Astrocyte (in vitro differentiated cells and primary cell): ENCODE measurements at regions not wholly inside any gene's neighbourhood (a gene's known extent, or its start where the extent isn't known, plus 50 kb on each side); places are given as distances from the start of the nearest gene placed in this dataset. TPM values are rescaled to one million over a fixed set of nuclear protein-coding genes. Genes with fewer than 3 reads are reported as not detected.
"Not testable (repeated sequence)": the region's sequence is repeated elsewhere in the genome, so short reads cannot be mapped to it uniquely, and the experiment has no call there.

ENCODE experiments used
- DNase-seq: peaks from one replicate; pipeline ENCODE4 v3.0.0-alpha.2; 2010; ENCODE audit warnings: low read depth
- FAIRE-seq: peaks from 2 replicates; lab custom pipeline; 2011; peaks lifted over from hg19 to GRCh38; lab: Jason Lieb, UNC
- H2AFZ ChIP-seq: 2 replicates; pipeline ENCODE4 v1.6.0; 2012; ENCODE audit warnings: low read depth, low read length, inconsistent platforms
- H3K27ac ChIP-seq: 2 replicates; pipeline ENCODE4 v1.5.1; 2011; ENCODE audit warnings: low read depth, low read length, inconsistent platforms
- H3K27me3 ChIP-seq: 2 replicates; pipeline ENCODE4 v1.6.0; 2011; ENCODE audit warnings: low read length, inconsistent platforms; ENCODE audit not compliant: insufficient read depth
- H3K36me3 ChIP-seq: 2 replicates; pipeline ENCODE4 v1.5.1; 2011; ENCODE audit warnings: low read length, inconsistent platforms; ENCODE audit not compliant: insufficient read depth
- H3K4me1 ChIP-seq: 2 replicates; pipeline ENCODE4 v1.5.1; 2011; ENCODE audit warnings: low read length, inconsistent platforms; ENCODE audit not compliant: insufficient read depth
- H3K4me2 ChIP-seq: 2 replicates; pipeline ENCODE4 v1.6.0; 2012; ENCODE audit warnings: low read length, inconsistent platforms
- H3K4me3 ChIP-seq: 2 replicates; pipeline ENCODE4 v1.5.1; 2011; ENCODE audit warnings: low read depth, mild to moderate bottlenecking, low read length, inconsistent platforms; ENCODE audit not compliant: insufficient read depth
- H3K79me2 ChIP-seq: 2 replicates; pipeline ENCODE4 v1.6.0; 2012; ENCODE audit warnings: mild to moderate bottlenecking, low read length, inconsistent platforms; ENCODE audit not compliant: insufficient read depth
- H3K9ac ChIP-seq: 2 replicates; pipeline ENCODE4 v1.6.0; 2012; ENCODE audit warnings: mild to moderate bottlenecking, low read length, inconsistent platforms
- H3K9me3 ChIP-seq: 2 replicates; pipeline ENCODE4 v1.5.1; 2012; ENCODE audit warnings: low read depth, mild to moderate bottlenecking, low read length, inconsistent platforms; ENCODE audit not compliant: insufficient read depth
- H4K20me1 ChIP-seq: 2 replicates; pipeline ENCODE4 v1.6.0; 2012; ENCODE audit warnings: low read length, inconsistent platforms; ENCODE audit not compliant: insufficient read depth
- H3K27ac Mint-ChIP-seq: one replicate; pipeline ENCODE4 v1.8.0; 2021; ENCODE audit warnings: mild to moderate bottlenecking, mixed read lengths; ENCODE audit not compliant: unreplicated experiment
- H3K27me3 Mint-ChIP-seq: one replicate; pipeline ENCODE4 v1.8.0; 2021; ENCODE audit warnings: low read depth, mixed read lengths; ENCODE audit not compliant: unreplicated experiment
- H3K36me3 Mint-ChIP-seq: one replicate; pipeline ENCODE4 v1.8.0; 2021; ENCODE audit warnings: low read depth, mixed read lengths; ENCODE audit not compliant: unreplicated experiment
- H3K4me1 Mint-ChIP-seq: one replicate; pipeline ENCODE4 v1.8.0; 2021; ENCODE audit warnings: low read depth, mixed read lengths; ENCODE audit not compliant: unreplicated experiment
- H3K4me3 Mint-ChIP-seq: one replicate; pipeline ENCODE4 v1.8.0; 2021; ENCODE audit warnings: mild to moderate bottlenecking, moderate library complexity, mixed read lengths; ENCODE audit not compliant: unreplicated experiment
- H3K9me3 Mint-ChIP-seq: one replicate; pipeline ENCODE4 v1.8.0; 2021; ENCODE audit warnings: mild to moderate bottlenecking, mixed read lengths; ENCODE audit not compliant: unreplicated experiment
- CTCF ChIP-seq: IDR thresholded peaks from 2 replicates; pipeline ENCODE4 v1.5.1; 2011; ENCODE audit warnings: low read depth, mild to moderate bottlenecking, inconsistent platforms, low read length, moderate library complexity; ENCODE audit not compliant: insufficient read depth
- EZH2 ChIP-seq: IDR thresholded peaks from 2 replicates; pipeline ENCODE4 v1.6.1; 2012; ENCODE audit warnings: mild to moderate bottlenecking, low read length, inconsistent platforms; ENCODE audit not compliant: insufficient read depth
- microRNA-seq: library from miRNA; unstranded; fragments of <30 nt; microRNA quantifications from one replicate; pipeline ENCODE4 v1.2.0, GENCODE V29; 2020

- Histone ChIP-seq H3K4me3 (no peak overlapping the region), H3K9ac (no peak overlapping the region), H3K9me3 (no peaks in the 10 kb centered on the region), H4K20me1 (no peaks in the 10 kb centered on the region), H3K79me2 (no peaks in the 10 kb centered on the region), H3K4me1 (no peaks in the 10 kb centered on the region), H3K36me3 (no peaks in the 10 kb centered on the region), H2AFZ (no peak overlapping the region), H3K27me3 (no peaks in the 10 kb centered on the region), H3K27ac (no peak overlapping the region), H3K4me2 (no peak overlapping the region)
- no peak overlapping the region for H3K4me3 Mint-ChIP-seq
- TF ChIP-seq CTCF (no peak), EZH2 (no peak)
- FAIRE-seq (no peak), DNase-seq (no peak)
- H3K36me3 Mint-ChIP-seq = peaks cover 9% of the 10 kb centered on the region
- H3K27ac Mint-ChIP-seq = no peak overlapping the region
- H3K9me3 Mint-ChIP-seq = peaks cover 5% of the 10 kb centered on the region
- H3K4me1 Mint-ChIP-seq = no peaks in the 10 kb centered on the region
- H3K27me3 Mint-ChIP-seq = no peaks in the 10 kb centered on the region
These were observed 143.8 kb downstream of the AVL9 start for GRCh38 chr7:32639122-32639521.

GRCh38 chr7:32638479-32639121 is 143.3 kb downstream of the AVL9 start:
- not testable (repeated sequence) for H3K9me3 Mint-ChIP-seq, H3K79me2 ChIP-seq, H2AFZ ChIP-seq, H3K27ac Mint-ChIP-seq, H3K27me3 ChIP-seq, H3K4me1 Mint-ChIP-seq, H3K27ac ChIP-seq, H4K20me1 ChIP-seq, H3K4me2 ChIP-seq, H3K4me1 ChIP-seq, H3K36me3 ChIP-seq, FAIRE-seq, H3K4me3 ChIP-seq, H3K36me3 Mint-ChIP-seq, H3K9me3 ChIP-seq, H3K9ac ChIP-seq, H3K27me3 Mint-ChIP-seq, DNase-seq, H3K4me3 Mint-ChIP-seq

Small RNA genes lying in the stretch of these regions (microRNA-seq; reads per million reads assigned to microRNA genes)
- gene MIR550A2 (not detected), gene MIR550B2 (not detected)
